Epithelial cell of esophagus (primary cell): ENCODE measurements at regions not wholly inside any gene's neighbourhood (a gene's known extent, or its start where the extent isn't known, plus 50 kb on each side); places are given as distances from the start of the nearest gene placed in this dataset.
"Not testable (repeated sequence)": the region's sequence is repeated elsewhere in the genome, so short reads cannot be mapped to it uniquely, and the experiment has no call there.

ENCODE experiments used
- DNase-seq: peaks from one replicate; pipeline ENCODE4 v3.0.0; 2010; ENCODE audit warnings: low read depth
- H3K4me3 ChIP-seq: 2 replicates; pipeline ENCODE4 v1.5.1; 2011; ENCODE audit warnings: mild to moderate bottlenecking, low read length, control low read depth
- CTCF ChIP-seq: IDR thresholded peaks from 2 replicates; pipeline ENCODE4 v1.5.1; 2011; ENCODE audit warnings: low read depth, mild to moderate bottlenecking, low read length, control low read depth, inconsistent platforms; ENCODE audit not compliant: insufficient read depth; ENCODE audit errors: missing control alignments

GRCh38 chr3:115287198-115287597 lies 140.1 kb upstream of the ZBTB20 start:
- no peak for DNase-seq
- H3K4me3 ChIP-seq: no peak overlapping the region
- TF ChIP-seq CTCF: no peak

GRCh38 chr3:115292131-115292530 lies 145.0 kb upstream of the ZBTB20 start:
- DNase-seq: no peak
- TF ChIP-seq CTCF: no peak

GRCh38 chr3:115292677-115293165 lies 145.6 kb upstream of the ZBTB20 start:
- no peak overlapping the region for H3K4me3 ChIP-seq

More at GRCh38 chr3:115292131-115292530, 145.0 kb upstream of the ZBTB20 start:
- H3K4me3 ChIP-seq: no peak overlapping the region

GRCh38 chr3:115293321-115293720 lies 146.2 kb upstream of the ZBTB20 start:
- H3K4me3 ChIP-seq: no peak overlapping the region
- DNase-seq: no peak
- no peak for TF ChIP-seq CTCF

More at GRCh38 chr3:115292677-115293165, 145.6 kb upstream of the ZBTB20 start:
- no peak for TF ChIP-seq CTCF
- DNase-seq: no peak

- peak; percentile 8 for DNase-seq
- H3K4me3 ChIP-seq: no peak overlapping the region
- TF ChIP-seq CTCF: no peak
Observed at GRCh38 chr3:115301364-115301860, 154.3 kb upstream of the ZBTB20 start.

- DNase-seq, H3K4me3 ChIP-seq: not testable (repeated sequence)
Observed at GRCh38 chr3:115317953-115318352, 170.9 kb upstream of the ZBTB20 start.

GRCh38 chr3:115321400-115321805 lies 174.3 kb upstream of the ZBTB20 start:
- no peak for TF ChIP-seq CTCF
- DNase-seq: no peak
- no peak overlapping the region for H3K4me3 ChIP-seq
